Thoracic aorta (tissue), 2 donors: ENCODE measurements at regions not wholly inside any gene's neighbourhood (a gene's known extent, or its start where the extent isn't known, plus 50 kb on each side); places are given as distances from the start of the nearest gene placed in this dataset.

Source experiments
- ATAC-seq: fragments of 150-250 bp; one replicate; pipeline ENCODE4 v1.8.0; 2017; ENCODE audit warnings: low read depth; ENCODE audit not compliant: insufficient number of reproducible peaks, low FRiP score
- DNase-seq: peaks from one replicate; pipeline ENCODE4 v3.0.0-alpha.2; 2020; ENCODE audit warnings: low spot score
- H3K27ac ChIP-seq, 2 donors: fragments of 200-600 bp; sonication (generic); 1 replicate in 1 of 2; 2 replicates in 1 of 2; pipeline ENCODE4 v1.5.1; 2016; ENCODE audit warnings: mild to moderate bottlenecking in 2 of 2, moderate library complexity in 2 of 2
- H3K27me3 ChIP-seq: fragments of 200-600 bp; sonication (generic); replicated peaks from 2 replicates; pipeline ENCODE4 v1.6.0; 2016; ENCODE audit warnings: mild to moderate bottlenecking; ENCODE audit not compliant: insufficient read depth
- H3K36me3 ChIP-seq: fragments of 200-600 bp; sonication (generic); one replicate; pipeline ENCODE4 v1.5.1; 2016
- H3K4me1 ChIP-seq, 2 donors: fragments of 200-600 bp; sonication (generic); 1 replicate in 1 of 2; 2 replicates in 1 of 2; pipeline versions ENCODE4 v1.5.1 to v1.6.0; 2016; ENCODE audit warnings: low read depth in 2 of 2, mild to moderate bottlenecking in 1 of 2; ENCODE audit not compliant: control insufficient read depth in 1 of 2
- H3K4me3 ChIP-seq: fragments of 200-600 bp; sonication (generic); 2 replicates; pipeline ENCODE4 v1.5.1; 2016; ENCODE audit warnings: mild to moderate bottlenecking
- H3K9me3 ChIP-seq: fragments of 200-600 bp; sonication (generic); 2 replicates; pipeline ENCODE4 v1.5.1; 2016
- CTCF ChIP-seq: fragments of 200-600 bp; sonication (generic); IDR thresholded peaks from one replicate; pipeline ENCODE4 v1.5.1; 2019; ENCODE audit warnings: antibody characterized with exemption

- Histone ChIP-seq H3K4me3 (no peak overlapping the region), H3K27ac (no peak overlapping the region), H3K9me3 (no peaks in the 10 kb centered on the region), H3K36me3 (no peaks in the 10 kb centered on the region), H3K4me1 (no peaks in the 10 kb centered on the region), H3K27me3 (no peaks in the 10 kb centered on the region)
- DNase-seq (no peak), ATAC-seq (no peak)
- TF ChIP-seq CTCF: no peak
Measured at GRCh38 chr2:156157670-156158069, 174.9 kb downstream of the NR4A2 start.

- Histone ChIP-seq H3K36me3 (no peaks in the 10 kb centered on the region), H3K4me3 (no peak overlapping the region), H3K27ac (no peak overlapping the region), H3K9me3 (no peaks in the 10 kb centered on the region), H3K4me1 (no peaks in the 10 kb centered on the region), H3K27me3 (no peaks in the 10 kb centered on the region)
- TF ChIP-seq CTCF: no peak
- DNase-seq (no peak), ATAC-seq (no peak)
Measured at GRCh38 chr2:156156580-156156979, 175.9 kb downstream of the NR4A2 start.

- ATAC-seq (no peak), DNase-seq (no peak)
- H3K4me1 ChIP-seq: no peaks in the 10 kb centered on the region
- H3K27ac ChIP-seq: no peak overlapping the region
- no peaks in the 10 kb centered on the region for H3K36me3 ChIP-seq
- no peaks in the 10 kb centered on the region for H3K9me3 ChIP-seq
- no peak for TF ChIP-seq CTCF
- no peaks in the 10 kb centered on the region for H3K27me3 ChIP-seq
- H3K4me3 ChIP-seq: no peak overlapping the region
Measured at GRCh38 chr2:156155319-156155718, 177.2 kb downstream of the NR4A2 start.

- H3K36me3 ChIP-seq: no peaks in the 10 kb centered on the region
- DNase-seq (no peak), ATAC-seq (no peak)
- H3K9me3 ChIP-seq: no peaks in the 10 kb centered on the region
- no peaks in the 10 kb centered on the region for H3K27me3 ChIP-seq
- H3K27ac ChIP-seq: no peak overlapping the region
- H3K4me1 ChIP-seq: no peaks in the 10 kb centered on the region
- no peak overlapping the region for H3K4me3 ChIP-seq
- no peak for TF ChIP-seq CTCF
Measured at GRCh38 chr2:156151351-156151750, 181.2 kb downstream of the NR4A2 start.

- Histone ChIP-seq H3K4me3 (no peak overlapping the region), H3K36me3 (no peaks in the 10 kb centered on the region), H3K4me1 (no peaks in the 10 kb centered on the region), H3K9me3 (no peaks in the 10 kb centered on the region), H3K27me3 (no peaks in the 10 kb centered on the region), H3K27ac (no peak overlapping the region)
- ATAC-seq: no peak
- DNase-seq: no peak
- TF ChIP-seq CTCF: no peak
Measured at GRCh38 chr2:156147594-156148330, 184.8 kb downstream of the NR4A2 start.
